NCI-H345 (cell line): ENCODE measurements at regions not wholly inside any gene's neighbourhood (a gene's known extent, or its start where the extent isn't known, plus 50 kb on each side); places are given as distances from the start of the nearest gene placed in this dataset.
"Not testable (repeated sequence)": the region's sequence is repeated elsewhere in the genome, so short reads cannot be mapped to it uniquely, and the experiment has no call there.

Source experiments
- DNase-seq: peaks from one replicate; lab custom pipeline; 2025; lab: John Stamatoyannopoulos, UW

GRCh38 chr5:27963050-27963783, 924.8 kb upstream of the CDH9 start:
- DNase-seq: no peak

DNA sequence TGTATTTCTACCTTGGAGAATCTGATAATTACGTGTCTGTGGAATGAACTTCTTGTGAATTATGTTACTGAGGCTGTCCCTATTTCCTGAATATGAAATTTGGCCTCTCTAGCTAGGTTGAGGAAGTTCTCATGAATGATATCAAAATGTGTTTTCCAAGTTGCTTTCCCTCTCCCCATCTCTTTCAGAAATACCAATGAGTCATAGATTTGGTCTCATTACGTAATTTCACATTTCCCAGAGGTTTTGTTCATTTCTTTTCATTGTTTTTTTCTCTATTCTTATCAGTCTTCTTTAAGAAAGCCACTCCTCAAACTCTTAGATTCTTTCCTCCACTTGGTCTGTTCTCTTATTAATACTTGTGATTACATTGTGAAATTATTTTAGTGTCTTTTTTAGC, 923.8 kb upstream of the CDH9 start:
- DNase-seq: no peak

GRCh38 chr5:27947088-27947487, 908.7 kb upstream of the CDH9 start:
- peak; percentile 4 for DNase-seq

GRCh38 chr5:27944471-27944870, 906.1 kb upstream of the CDH9 start:
- DNase-seq: no peak

DNA sequence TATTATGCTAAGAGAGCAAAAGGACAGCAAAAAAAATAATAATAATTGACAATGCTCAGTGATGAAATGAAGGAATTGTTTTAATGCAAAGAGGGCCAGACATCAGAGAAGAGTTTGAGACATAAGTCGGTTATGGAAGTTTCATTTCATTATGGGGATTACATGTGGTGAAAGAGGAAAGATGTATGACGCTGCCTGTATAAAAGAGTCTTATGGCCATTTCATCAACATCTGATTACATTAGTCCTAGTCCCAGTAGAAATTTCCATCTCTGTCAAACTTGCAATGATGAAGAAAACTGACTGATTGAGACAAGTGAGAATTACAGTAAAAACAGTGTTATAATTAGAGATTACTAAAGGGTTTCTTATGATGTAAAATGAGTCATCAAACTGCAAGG, 900.6 kb upstream of the CDH9 start:
- DNase-seq: no peak

GRCh38 chr5:27928060-27928459, 889.7 kb upstream of the CDH9 start:
- DNase-seq: no peak

- no peak for DNase-seq
These were observed 872.8 kb upstream of the CDH9 start for GRCh38 chr5:27911216-27911615.

DNA sequence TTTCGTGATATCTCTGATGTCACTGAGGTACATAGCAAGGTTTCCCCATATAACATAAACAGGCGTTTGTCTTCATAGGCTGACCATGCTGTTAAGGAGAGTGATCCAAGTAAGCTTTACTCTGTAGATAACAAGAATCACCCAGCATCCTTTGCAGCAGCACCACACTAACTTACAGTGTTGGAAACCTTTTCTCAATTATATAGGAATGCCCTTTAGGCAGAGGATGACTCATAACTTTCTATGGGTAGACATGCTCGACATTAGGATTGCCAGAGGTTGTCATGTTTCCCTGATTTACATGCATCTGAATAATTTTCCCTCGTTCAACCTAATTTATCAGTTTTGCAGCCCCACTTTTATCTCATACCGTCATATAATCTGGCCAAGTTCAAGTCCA, 870.0 kb upstream of the CDH9 start:
- DNase-seq: no peak

DNA sequence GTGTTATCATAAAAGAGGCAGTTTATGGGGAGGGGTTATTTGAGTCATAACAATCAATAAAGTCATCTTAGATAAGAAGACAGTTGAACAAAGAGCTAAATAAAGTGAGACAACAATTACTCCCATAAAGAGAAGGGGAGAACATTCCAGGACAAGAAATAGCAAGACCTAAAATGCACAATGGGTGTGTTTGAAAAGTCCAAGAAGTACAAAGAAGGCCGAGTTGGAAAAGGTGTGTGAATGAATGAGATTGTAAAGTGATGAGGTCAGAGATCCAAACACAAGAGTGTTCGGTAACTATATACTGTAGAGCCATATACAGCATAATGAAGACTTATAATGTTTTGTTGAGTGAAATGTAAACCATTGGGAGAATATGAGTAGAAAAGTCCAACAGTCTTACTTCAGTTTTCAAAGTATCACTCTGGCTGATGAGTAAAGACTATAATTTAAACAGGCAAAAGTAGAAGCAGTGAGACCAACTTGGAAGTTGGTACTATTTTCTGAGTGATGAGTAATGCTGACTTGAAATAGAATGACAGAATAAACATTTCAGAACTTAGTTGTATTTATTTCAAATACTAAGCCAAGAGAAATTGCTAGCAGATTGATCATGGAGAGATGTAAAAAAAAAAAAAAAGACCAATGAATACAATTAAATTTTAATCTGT, 868.7 kb upstream of the CDH9 start:
- DNase-seq: no peak

DNA sequence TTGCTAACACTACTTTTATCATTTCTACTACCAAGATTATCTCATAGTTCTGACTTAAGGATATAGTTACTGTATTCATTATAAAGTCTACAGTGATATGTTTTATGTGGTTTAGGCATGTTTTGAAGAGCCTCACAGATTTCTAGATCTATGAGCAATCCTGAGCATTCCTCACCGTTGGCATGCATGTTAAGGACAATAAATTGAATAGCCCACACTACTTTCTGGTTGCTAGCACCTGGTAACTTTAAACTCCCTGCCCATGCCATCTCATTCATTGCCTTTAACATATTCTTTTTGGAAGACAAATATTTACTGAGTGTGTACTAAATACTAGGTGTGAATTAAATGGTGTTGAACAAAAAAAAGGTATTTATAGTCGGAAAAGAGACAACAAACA, 868.1 kb upstream of the CDH9 start:
- no peak for DNase-seq

DNA sequence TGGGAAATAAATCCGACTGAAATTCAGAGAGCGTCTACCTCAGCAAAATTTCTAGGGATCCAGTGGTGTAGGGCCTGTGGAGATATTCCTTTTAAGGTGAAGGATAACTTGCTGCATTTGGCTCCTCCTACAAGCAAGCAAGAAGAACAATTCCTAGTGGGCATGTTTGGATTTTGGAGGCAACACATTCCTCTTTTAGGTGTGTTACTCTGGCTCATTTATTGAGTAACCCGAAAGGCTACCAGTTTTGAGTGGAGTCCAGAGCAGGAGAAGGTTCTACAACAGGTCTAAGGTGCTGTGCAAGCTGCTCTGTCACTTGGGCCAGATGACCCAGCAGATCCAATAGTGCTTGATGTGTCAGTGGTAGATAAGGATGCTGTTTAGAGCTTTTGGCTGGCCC, 862.4 kb upstream of the CDH9 start:
- DNase-seq: no peak

GRCh38 chr5:27876071-27876470, 837.7 kb upstream of the CDH9 start:
- DNase-seq: no peak

- no peak for DNase-seq
These were observed 836.8 kb upstream of the CDH9 start for GRCh38 chr5:27875148-27875547.

- DNase-seq: no peak
These were observed 829.9 kb upstream of the CDH9 start for GRCh38 chr5:27868292-27868691.

DNA sequence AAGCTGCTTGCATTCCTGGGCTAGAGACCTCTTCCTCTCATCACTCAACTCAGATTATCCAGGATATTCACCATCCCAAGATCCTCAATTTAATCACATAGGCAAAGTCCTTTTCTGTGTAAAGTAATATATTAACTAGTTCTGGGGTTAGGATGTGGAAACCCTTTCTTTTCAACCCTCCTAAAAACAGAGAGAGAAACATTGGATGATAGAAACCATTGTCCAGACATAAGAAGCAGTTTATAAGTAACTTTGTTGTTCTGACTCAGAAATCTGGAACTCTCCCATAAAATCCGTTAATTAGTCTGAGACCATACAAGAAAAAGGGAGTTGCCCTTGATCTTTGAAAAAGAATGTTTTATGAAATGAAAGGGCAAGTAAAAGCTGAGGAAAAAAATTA, 817.1 kb upstream of the CDH9 start:
- DNase-seq: no peak

- no peak for DNase-seq
These were observed 816.0 kb upstream of the CDH9 start for GRCh38 chr5:27854243-27854852.

DNA sequence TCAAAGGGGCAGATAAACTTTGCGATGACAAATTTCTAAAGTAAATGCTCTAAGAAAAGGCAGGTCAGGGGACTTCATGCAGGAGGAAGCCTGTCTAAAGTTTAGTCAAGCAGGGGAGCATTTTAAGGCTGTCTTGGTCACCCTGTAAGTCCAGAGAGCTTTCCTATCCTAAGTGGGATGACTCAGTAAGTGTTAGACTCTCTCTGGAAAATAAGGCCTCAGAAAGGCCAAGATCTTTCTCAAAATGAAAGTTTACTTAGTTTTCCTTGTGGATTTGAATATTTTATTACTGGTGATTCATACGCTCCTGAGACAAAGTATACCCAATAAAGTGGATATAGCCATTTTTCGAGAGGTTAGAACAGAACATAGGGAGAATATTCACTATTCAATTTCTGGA, 806.9 kb upstream of the CDH9 start:
- DNase-seq: no peak

GRCh38 chr5:27836704-27837103, 798.3 kb upstream of the CDH9 start:
- DNase-seq: not testable (repeated sequence)

DNA sequence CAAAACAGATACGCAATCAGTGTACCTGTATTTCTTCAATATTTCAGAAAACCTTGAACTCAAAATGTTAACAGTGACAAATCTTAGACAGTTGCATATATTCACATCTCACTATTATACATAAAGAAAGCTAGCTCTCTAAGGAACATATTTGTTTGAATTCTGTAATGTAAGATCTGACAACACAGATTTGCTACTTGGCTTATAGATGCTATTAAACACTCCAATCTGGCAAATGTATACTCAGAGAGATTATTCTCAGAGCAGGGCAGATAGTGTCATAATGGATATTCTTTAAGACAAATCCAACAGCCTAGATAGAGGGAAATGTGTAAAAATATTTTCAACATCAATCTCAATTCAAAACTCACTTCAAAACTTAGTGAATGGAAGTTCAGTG, 794.5 kb upstream of the CDH9 start:
- DNase-seq: no peak

DNA sequence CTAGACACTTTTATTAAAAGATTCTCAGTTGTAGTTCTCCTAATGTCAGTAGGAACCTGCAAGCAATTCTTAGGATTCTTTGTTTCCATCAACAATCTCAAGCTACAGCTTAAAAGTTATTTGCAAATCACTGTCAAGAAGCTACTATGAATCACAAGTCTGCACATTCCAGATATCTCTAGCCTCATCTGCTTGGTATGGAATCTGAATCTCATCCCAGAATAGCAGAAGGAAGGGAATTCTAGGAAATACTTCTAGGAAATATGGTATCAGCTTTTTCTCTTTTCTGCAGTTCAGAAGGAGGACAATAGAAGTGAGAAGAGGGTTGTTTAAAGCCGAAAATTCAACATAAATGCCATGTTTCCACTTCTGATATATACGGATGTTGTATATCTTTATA, 792.2 kb upstream of the CDH9 start:
- DNase-seq: no peak

DNA sequence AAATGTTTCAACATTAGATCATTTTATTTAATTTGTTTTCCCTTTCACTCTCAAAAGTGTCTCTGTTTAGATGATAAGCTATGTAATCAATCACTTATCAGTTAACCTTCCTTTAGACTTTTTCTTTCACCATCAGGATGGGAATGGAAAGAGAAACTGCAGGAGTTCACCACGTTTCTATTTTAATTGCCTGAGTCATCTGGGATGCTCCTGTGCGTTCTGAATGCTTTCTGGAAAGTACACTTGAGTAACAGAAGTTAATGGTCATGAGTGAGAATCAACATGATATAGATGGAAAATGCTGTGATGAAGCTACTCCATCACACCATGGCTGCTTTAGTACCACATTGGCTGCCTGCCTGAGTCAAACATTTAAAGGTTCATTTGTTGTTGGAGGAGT, 783.3 kb upstream of the CDH9 start:
- no peak for DNase-seq

DNA sequence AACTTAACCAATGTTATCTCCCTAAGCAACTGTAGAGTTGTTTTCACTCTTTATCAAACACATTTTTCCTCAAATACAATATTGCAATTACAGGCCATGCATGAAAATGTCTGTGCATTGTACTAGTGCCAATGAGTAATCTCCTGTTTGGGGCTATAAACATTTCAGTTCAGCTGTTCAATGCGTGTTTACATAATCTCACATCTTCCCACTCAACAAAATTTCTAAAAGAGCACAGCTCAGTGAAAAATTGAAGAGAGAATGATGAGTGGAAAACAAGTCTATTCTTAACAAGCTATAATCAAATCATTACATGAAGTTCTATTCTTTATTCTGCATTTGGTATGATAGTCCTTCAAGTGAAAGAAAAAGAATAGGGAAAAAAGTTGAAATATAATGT, 780.5 kb upstream of the CDH9 start:
- DNase-seq: no peak

- DNase-seq: no peak
These were observed 776.6 kb upstream of the CDH9 start for GRCh38 chr5:27814983-27815382.

GRCh38 chr5:27814286-27814685, 775.9 kb upstream of the CDH9 start:
- DNase-seq: no peak
